ENCODE measurements at regions not wholly inside any gene's neighbourhood (a gene's known extent, or its start where the extent isn't known, plus 50 kb on each side); places are given as distances from the start of the nearest gene placed in this dataset.

- TF ChIP-seq, protein P1, sequence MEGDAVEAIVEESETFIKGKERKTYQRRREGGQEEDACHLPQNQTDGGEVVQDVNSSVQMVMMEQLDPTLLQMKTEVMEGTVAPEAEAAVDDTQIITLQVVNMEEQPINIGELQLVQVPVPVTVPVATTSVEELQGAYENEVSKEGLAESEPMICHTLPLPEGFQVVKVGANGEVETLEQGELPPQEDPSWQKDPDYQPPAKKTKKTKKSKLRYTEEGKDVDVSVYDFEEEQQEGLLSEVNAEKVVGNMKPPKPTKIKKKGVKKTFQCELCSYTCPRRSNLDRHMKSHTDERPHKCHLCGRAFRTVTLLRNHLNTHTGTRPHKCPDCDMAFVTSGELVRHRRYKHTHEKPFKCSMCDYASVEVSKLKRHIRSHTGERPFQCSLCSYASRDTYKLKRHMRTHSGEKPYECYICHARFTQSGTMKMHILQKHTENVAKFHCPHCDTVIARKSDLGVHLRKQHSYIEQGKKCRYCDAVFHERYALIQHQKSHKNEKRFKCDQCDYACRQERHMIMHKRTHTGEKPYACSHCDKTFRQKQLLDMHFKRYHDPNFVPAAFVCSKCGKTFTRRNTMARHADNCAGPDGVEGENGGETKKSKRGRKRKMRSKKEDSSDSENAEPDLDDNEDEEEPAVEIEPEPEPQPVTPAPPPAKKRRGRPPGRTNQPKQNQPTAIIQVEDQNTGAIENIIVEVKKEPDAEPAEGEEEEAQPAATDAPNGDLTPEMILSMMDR (IDR thresholded peaks at IDR 0.05; ENCODE audit: low read depth, low read length), result no peak
- peak in 1 of 2 donors; percentile 4 for DNase-seq (ENCODE audit: low read depth in 2 of 2)
- no peak overlapping the region for H3K4me3 ChIP-seq (replicated peaks in 1 of 2; ENCODE audit: low read depth in 2 of 2, low read length in 2 of 2)
These were observed 353.1 kb upstream of the SPOCK3 start for GRCh38 chr4:167587361-167587760.

- no peak overlapping the region for H3K4me3 ChIP-seq (replicated peaks in 1 of 2; ENCODE audit: low read depth in 2 of 2, low read length in 2 of 2)
- DNase-seq (ENCODE audit: low read depth in 2 of 2), result peak in 1 of 2 donors; percentile 2
- TF ChIP-seq, protein P1 (IDR thresholded peaks at IDR 0.05; ENCODE audit: low read depth, low read length), result no peak
These were observed 361.6 kb upstream of the SPOCK3 start for GRCh38 chr4:167595898-167596297.

DNA sequence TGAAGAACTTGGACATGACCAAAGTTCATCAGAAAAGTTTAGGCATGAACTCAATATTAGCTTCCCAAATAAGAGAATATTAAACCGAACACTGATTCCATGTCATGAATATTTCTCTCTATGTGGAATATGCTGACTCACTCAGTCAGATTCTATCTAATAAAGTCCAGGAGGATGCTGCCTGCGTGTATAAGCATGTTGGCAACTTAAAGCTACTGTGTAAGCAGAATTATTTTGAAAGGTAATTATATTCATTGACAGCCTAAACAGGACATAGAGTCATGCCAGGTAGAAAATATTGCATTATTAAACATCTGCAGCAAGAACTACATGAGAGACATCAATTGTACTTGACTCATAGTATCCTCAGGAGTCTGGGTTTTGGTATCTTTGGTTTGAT is 367.9 kb upstream of the SPOCK3 start:
- no peak for DNase-seq (ENCODE audit: low read depth in 2 of 2)
- TF ChIP-seq, protein P1 (IDR thresholded peaks at IDR 0.05; ENCODE audit: low read depth, low read length), result no peak
- no peak overlapping the region for H3K4me3 ChIP-seq (replicated peaks in 1 of 2; ENCODE audit: low read depth in 2 of 2, low read length in 2 of 2)

DNA sequence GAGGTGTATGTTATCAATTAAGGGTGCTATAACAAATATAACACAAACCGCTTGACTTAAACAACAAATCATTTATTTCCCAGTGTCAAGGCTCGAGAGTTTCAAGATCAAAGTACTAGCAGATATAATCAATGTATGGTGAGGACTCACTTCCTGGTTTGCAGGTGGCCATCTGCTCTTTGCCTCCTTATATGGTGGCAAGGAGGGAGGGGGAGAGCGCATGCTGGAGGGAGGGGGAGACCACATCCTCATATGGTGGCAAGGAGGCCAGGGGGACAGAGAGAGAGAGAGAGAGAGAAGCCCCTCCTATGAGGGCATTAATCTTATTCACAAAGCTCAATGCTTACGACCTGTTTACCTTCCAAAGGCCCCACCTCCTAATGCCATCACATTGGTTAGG is 372.3 kb upstream of the SPOCK3 start:
- TF ChIP-seq, protein P1 (IDR thresholded peaks at IDR 0.05; ENCODE audit: low read depth, low read length), result no peak
- no peak for DNase-seq (ENCODE audit: low read depth in 2 of 2)
- H3K4me3 ChIP-seq (replicated peaks in 1 of 2; ENCODE audit: low read depth in 2 of 2, low read length in 2 of 2), result no peak overlapping the region

GRCh38 chr4:167613381-167613780 is 379.1 kb upstream of the SPOCK3 start:
- DNase-seq (ENCODE audit: low read depth in 2 of 2), result no peak
- TF ChIP-seq, protein P1 (IDR thresholded peaks at IDR 0.05; ENCODE audit: low read depth, low read length), result no peak
- no peak overlapping the region for H3K4me3 ChIP-seq (replicated peaks in 1 of 2; ENCODE audit: low read depth in 2 of 2, low read length in 2 of 2)

- DNase-seq (ENCODE audit: low read depth in 2 of 2), result peak in 1 of 2 donors; percentile 13
- no peak overlapping the region for H3K4me3 ChIP-seq (replicated peaks in 1 of 2; ENCODE audit: low read depth in 2 of 2, low read length in 2 of 2)
- TF ChIP-seq, protein P1 (IDR thresholded peaks at IDR 0.05; ENCODE audit: low read depth, low read length), result no peak
These were observed 380.6 kb upstream of the SPOCK3 start for GRCh38 chr4:167614866-167615265.

DNA sequence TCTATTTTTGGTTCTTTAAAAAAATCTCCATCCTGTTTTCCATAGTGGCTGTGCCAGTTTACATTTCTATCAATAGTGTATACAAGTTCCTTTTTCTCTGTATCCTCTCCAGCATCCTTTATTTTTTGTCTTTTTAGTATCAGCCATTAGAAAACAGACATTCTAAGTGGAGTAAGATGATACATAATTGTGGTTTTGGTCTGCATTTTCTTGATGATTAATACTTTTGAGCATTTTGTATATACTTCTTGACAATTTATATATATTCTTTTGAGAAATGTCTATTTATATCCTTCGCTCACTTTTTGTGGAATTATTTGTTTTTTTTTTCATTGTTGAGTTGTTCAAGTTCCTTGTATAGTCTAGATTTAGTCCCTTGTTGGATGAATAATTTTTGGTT is 382.2 kb upstream of the SPOCK3 start:
- DNase-seq (ENCODE audit: low read depth in 2 of 2), result peak in 1 of 2 donors; percentile 20
- TF ChIP-seq, protein P1 (IDR thresholded peaks at IDR 0.05; ENCODE audit: low read depth, low read length), result no peak
- no peak overlapping the region for H3K4me3 ChIP-seq (replicated peaks in 1 of 2; ENCODE audit: low read depth in 2 of 2, low read length in 2 of 2)

Data from cardiac fibroblast (primary cell).